T-helper 2 cell (primary cell): ENCODE measurements at regions not wholly inside any gene's neighbourhood (a gene's known extent, or its start where the extent isn't known, plus 50 kb on each side); places are given as distances from the start of the nearest gene placed in this dataset.
"Not testable (repeated sequence)": the region's sequence is repeated elsewhere in the genome, so short reads cannot be mapped to it uniquely, and the experiment has no call there.

Source experiments
- DNase-seq, 5 experiments: peaks; one replicate each; pipeline versions ENCODE4 v3.0.0 to v3.0.0-alpha.2; 2012 to 2022

DNA sequence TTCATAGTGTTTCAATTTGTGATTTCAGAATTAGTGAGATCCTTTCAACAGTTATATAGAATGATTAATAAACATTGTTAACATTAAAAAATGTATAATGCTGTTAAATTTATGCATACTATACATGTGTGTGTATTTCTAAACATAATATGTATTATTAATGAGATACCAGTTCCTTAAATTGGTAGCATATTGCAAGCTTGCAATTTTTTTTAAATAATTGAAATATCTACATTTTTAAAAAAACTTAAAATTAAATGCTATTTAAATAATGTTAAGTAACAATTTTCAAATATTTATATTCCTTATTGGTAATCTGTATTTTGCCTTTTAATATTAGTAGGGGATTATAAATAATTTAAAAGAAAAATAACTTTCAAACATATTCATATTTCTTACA lies 1479.5 kb upstream of the PCDH7 start:
- no peak for DNase-seq

GRCh38 chr4:29243054-29243453 lies 1477.1 kb upstream of the PCDH7 start:
- DNase-seq: no peak

- no peak for DNase-seq
Observed at GRCh38 chr4:29243851-29244250, 1476.3 kb upstream of the PCDH7 start.

DNA sequence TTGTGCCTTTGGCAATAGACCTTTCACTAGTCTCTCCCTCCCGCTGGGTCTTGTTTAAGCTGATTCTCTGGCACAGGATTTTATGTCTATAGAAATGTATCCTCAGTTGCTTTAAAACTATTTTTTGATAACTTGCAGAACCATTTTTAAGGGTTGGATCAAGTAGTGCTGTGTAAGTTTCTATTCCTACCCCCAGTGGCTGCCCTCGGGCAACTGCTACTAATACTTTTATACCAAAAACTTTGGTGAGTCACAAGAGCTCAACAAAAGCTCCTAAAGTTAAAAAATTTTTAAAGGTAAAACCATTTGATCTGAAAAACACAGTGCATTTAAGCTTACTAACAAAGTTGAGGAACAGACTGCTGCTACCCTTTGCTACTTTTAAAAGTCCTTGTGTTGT lies 1460.6 kb upstream of the PCDH7 start:
- DNase-seq: no peak

DNA sequence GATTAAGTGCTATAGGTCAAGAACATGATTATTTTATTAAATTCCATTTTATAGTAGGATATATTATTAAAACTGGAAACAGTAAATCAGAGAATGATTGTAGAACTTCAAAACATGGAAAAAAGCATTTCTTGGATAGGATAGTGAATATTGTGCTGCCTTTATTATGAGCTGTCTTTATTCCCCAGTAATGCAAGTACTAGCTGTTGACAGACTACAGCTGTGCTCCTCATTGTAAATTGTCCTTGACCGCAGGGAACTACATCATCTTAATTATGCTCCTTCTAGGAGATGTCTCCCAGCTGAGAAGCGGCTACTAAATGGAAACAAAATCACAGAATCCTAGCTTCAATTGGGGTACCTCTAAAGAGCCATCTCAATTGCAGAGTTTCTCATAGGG lies 1457.2 kb upstream of the PCDH7 start:
- no peak for DNase-seq

- no peak for DNase-seq
Observed at GRCh38 chr4:29276150-29276549, 1444.0 kb upstream of the PCDH7 start.

DNA sequence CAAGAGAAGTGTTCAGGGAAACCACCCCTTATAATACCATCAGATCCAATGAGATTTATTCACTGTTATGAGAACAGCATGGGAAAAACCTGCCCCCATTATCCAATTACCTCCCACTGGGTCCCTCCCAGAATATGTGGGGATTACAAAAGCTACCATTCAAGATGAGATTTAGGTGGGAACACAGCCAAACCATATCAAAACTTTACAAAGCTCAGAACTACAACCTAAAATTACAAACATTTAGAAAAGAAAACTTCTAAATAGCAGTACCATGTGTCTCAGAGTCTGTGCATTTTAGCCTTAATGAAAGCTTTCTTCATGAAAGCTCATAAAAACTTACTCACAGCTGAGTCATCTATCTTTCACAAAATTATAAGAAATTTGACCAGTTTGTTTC lies 1442.8 kb upstream of the PCDH7 start:
- DNase-seq: no peak

- no peak for DNase-seq
Observed at GRCh38 chr4:29278585-29278984, 1441.6 kb upstream of the PCDH7 start.

DNA sequence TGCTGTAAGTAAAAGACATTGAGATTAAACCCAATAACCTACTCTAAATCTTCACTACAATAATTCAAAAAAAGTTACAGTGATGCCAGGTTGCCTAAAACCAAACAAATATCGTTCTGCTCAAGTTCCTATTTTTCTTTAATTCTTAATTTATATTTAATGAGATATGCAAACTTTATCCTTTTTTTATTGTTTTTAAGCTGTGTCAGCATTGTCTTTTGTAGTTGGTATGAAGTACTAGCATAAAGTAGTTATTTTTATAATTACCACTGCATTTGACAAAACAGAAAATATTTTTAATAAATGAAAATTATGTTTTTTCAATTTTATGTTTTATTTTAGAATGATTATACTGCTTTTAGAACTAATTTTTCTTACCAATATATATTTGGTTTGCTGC lies 1431.1 kb upstream of the PCDH7 start:
- DNase-seq: no peak

GRCh38 chr4:29295280-29295679 lies 1424.9 kb upstream of the PCDH7 start:
- no peak for DNase-seq

- DNase-seq: no peak
Observed at GRCh38 chr4:29304595-29304994, 1415.6 kb upstream of the PCDH7 start.

GRCh38 chr4:29307256-29307655 lies 1412.9 kb upstream of the PCDH7 start:
- DNase-seq: no peak

GRCh38 chr4:29307755-29308154 lies 1412.4 kb upstream of the PCDH7 start:
- no peak for DNase-seq

GRCh38 chr4:29309050-29309449 lies 1411.1 kb upstream of the PCDH7 start:
- DNase-seq: no peak

DNA sequence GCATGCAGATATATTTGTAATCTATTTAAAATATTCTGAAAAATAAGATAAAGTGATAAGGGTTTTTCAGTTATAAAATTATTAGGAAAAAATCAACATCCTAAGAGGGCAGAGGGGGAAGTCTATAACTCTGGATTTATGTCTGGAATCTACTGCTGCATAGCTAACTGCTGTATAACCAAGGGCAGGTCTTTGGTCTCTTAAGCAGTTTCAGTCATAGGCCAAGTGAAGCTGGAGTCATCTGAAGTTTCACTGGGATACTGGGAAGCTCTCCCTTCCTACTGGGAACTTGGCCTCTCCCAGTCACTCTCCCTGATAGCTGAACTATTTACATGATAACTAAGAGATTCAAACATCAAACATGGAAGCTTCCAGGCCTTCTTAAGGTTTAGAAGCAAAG lies 1409.9 kb upstream of the PCDH7 start:
- no peak for DNase-seq

- DNase-seq: no peak
Observed at GRCh38 chr4:29311247-29311646, 1408.9 kb upstream of the PCDH7 start.

DNA sequence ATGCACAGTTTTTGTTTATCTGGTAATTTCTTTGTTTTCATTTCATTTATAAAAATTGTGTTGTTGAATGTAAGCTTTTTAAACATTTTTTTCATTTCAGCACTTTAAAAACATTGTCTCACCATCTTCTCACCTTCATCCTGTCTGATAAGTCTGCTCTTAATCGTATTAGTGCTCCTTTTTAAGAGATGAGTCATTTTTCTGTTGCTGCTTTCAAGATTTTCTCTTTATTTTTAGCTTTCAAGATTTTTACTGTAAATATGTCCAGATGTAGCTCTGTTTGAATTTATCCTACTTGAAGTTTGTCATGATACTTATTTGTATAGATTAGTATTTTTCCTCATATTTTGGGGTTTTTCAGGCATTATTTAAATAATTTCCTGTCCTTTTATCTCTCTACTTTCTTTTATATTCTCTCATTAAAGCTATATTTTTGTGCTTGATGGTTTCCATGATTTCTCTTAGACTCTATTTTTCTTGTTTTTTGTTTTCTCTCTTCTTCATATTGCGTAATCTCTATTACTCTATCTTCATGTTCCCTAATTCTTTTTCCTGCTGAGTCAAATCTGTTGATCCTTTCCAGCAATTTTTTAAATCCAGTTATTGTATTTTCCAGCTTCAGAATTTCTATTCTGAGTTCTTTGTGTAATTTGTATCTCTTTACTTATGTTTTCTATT lies 1400.4 kb upstream of the PCDH7 start:
- no peak for DNase-seq

DNA sequence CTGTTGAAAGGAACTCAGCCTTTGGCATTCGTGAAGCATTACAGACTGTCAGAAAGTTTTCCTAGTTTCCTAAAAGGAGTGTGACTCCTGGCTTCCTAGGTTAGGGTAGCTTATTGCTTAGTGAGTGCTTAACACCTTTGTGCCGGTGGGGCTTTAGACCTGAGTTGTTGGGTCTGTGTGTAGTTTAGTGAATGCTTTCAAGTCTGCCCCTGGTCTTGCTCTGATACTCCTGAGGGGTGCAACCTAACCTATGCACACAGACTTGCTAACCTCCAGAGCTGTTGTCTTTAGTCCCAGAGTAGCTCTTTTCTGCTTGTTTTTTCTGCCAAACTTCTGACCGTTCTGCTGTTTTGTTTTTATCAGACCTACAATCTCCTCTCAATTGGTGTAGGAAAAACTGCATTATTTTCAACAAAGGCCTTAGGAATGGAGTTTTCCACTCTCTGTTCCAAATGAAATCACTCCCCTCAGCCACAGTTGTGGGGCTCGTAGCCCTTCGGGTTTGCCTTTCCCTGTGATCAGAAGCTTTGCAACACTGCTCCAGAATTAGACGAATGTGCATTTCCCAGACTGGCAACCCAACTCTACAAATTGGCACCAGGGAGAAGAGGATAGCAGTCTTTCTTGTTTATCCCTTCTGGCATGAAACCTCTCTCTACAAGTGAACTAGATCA lies 1399.1 kb upstream of the PCDH7 start:
- no peak for DNase-seq

DNA sequence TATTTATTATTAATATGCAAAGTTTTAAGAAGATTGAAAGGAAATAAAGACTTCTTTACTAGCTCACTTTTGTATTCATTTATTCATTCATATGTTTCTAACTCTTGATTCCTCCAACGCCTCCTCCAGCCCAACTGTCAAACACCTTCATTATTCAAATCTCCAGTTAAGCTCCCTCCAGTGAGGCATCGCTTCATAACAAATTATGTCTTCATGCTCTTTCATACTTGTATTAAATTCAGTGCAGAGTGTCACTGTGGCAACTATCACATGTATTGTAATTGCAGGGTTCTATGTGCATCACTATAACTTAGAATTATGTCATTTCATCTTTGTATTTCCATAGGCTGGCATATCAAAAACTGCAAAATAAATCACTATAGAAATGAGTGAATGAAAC lies 1394.2 kb upstream of the PCDH7 start:
- no peak for DNase-seq

DNA sequence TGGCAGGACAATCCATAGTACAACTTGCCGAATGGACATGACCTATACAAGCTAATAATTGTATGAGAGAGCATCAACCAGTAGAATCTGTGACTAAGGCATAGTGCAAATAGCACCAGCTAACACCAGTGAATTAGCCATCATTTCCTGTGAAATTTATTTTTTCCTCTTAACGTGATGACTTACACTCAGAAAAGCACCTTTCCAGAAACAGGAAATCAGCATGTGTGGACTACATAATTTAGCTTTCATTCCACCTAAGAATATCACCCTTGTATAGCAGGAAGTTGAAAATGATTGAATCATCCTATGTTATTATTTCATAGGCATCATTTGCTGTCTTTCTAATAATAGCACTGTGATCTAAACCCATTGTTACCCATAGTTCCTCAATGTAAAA lies 1393.4 kb upstream of the PCDH7 start:
- DNase-seq: no peak

GRCh38 chr4:29336861-29337260 lies 1383.3 kb upstream of the PCDH7 start:
- DNase-seq: no peak

- DNase-seq: no peak
Observed at GRCh38 chr4:29372971-29373370, 1347.2 kb upstream of the PCDH7 start.

DNA sequence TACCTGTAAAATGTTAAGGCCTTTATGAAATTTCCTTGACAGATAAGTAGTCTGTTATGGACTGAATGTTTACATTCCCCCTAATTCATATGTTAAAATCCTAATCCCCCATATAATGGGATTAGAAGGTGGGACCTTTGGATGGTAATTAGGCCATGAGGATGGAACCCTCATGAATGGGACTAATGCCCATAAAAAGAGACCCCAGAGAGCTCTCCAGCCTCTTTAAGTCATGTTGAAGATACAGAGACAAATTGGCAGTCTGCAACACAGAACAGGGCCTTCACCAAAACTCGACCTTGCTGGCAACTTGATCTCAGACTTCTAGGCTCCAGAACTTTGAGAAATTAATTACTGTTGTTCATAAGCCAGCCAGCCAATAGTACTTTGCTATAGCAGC lies 1344.5 kb upstream of the PCDH7 start:
- DNase-seq: no peak

GRCh38 chr4:29378237-29378636 lies 1341.9 kb upstream of the PCDH7 start:
- DNase-seq: not testable (repeated sequence)

DNA sequence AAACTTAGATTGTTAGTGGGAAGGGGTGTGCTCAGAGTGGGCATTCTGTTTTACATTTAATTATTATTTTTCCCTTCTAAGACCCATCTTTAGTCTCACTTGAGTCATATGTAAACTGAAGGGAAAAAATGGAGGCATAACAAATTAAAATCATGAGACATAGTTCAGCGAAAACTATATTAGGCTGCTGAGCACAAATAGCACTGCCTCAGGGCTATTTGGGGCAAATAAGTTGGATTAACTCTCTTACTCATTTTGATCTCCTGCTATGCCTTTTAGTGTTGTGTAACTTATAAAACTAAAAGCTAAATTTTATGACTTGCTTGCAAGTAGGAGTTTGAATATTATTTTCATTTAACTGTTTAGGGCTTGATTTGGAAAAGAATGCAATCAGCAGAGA lies 1329.2 kb upstream of the PCDH7 start:
- DNase-seq: no peak
